ENCODE measurements at regions not wholly inside any gene's neighbourhood (a gene's known extent, or its start where the extent isn't known, plus 50 kb on each side); places are given as distances from the start of the nearest gene placed in this dataset.

DNA sequence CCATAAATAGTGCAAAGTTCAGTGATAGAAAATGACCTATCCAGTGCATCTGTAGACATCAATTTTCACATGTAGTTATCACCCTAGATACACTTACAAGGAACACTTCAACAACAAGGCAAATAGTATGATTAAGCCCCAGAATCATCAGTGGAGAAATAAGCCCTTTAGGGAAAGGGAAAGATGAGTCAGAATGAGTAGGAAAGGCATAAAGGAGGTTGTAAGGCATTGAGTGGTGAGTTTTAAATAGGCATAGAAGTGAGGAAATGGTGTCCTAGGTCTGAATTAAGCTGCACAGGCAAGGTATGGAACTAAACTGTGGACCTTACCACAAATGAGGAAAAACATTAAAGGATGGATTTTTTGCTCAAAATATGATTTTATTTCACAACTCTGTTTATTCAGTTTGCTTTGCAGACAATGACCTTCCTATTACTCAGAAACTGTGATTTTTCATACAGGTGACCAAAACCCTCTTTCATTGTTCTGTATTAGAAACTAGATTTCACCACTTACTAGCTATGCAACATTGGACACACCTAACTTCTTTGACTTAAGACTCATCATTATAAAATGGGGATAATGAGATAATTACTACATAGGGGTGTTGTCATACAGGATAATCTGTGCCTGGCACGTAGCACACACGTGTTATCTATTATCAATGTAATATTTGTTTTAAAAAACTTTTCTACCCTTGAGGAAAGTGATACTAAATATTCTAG is 57.0 kb upstream of the MAP9 start:
- no peak overlapping the region for H3K9ac ChIP-seq (ENCODE audit: low read depth, low read length)
- no peaks in the 10 kb centered on the region for H3K4me1 ChIP-seq (ENCODE audit: insufficient read depth, low read length)
- H3K4me3 ChIP-seq (ENCODE audit: low read length): no peak overlapping the region
- H3K27ac ChIP-seq (ENCODE audit: low read length): no peak overlapping the region
- H3K36me3 ChIP-seq (ENCODE audit: insufficient read depth, low read depth, low read length): no peaks in the 10 kb centered on the region
- H3K9me3 ChIP-seq (ENCODE audit: insufficient read depth, low read depth, low read length): no peaks in the 10 kb centered on the region; the same call in 1 of the 2 replicates
- H3K27me3 ChIP-seq (ENCODE audit: insufficient read depth, low read length): peaks cover 72% of the 10 kb centered on the region

DNA sequence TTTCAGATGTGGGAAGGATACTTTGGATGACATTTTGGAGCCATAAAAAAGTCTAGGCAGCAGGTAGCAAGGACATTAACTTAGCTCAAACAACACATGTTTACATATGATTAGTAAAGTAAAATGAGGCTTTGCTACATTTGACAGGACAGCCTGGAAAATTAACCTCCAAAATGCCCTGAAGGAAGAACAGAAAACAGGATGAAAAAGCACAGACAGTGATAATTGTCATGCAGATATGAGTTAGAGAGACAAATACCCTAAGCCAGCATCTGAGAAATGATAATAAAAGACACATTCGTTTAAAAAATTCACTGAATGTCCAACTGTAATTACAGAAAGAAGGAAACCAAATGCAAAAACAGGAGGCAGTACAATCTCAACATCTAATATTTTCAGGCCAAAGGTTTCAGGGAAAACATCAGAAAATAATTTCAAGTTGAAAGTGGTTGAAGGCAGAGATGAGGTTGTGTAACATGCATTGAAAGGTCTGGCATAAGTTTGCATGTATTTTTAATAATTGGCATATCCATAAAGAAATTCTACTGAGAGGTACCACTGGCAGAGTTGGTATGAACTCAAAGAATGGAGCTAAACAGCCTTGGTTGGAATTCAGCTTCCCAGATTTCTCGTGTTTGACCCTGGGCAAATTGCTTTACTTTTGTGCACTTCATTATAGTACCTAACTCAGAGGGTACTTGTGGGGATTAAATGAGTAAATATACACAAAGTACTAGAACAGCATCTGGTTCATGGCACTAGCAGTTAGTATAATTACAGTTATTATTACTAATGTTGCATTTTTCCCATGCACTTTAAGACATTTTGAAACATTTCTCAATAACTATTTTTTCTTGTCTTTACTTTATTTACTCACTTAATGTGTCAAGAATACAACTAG is 54.4 kb upstream of the MAP9 start:
- Histone ChIP-seq H3K9me3 (ENCODE audit: insufficient read depth, low read depth, low read length) (peaks cover 24% of the 10 kb centered on the region), H3K27me3 (ENCODE audit: insufficient read depth, low read length) (peaks cover 99% of the 10 kb centered on the region), H3K36me3 (ENCODE audit: insufficient read depth, low read depth, low read length) (no peaks in the 10 kb centered on the region), H3K4me1 (ENCODE audit: insufficient read depth, low read length) (no peaks in the 10 kb centered on the region), H3K27ac (ENCODE audit: low read length) (no peak overlapping the region), H3K4me3 (ENCODE audit: low read length) (no peak overlapping the region), H3K9ac (ENCODE audit: low read depth, low read length) (no peak overlapping the region)

DNA sequence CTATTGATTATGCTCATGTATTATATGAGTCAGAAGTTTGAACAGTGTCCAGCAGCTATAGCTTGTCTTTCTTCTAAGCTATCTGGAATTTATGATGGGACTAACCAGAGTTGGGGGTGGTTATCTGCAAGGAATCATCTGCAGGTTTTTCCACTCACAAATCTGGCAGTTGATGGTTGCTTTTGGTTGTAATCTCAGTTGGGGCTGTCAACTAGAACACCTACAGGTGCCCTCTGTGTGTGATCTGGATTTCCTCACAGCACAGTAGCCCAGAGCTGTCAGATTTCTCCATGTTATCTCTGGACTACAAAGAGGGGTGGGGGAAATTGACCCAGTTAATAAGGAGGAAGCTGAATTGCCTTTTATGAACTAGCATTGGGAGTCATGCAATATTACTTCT is 51.4 kb upstream of the MAP9 start:
- H3K9me3 ChIP-seq (ENCODE audit: insufficient read depth, low read depth, low read length): peaks cover 38% of the 10 kb centered on the region
- H3K27ac ChIP-seq (ENCODE audit: low read length): no peak overlapping the region
- H3K9ac ChIP-seq (ENCODE audit: low read depth, low read length): no peak overlapping the region
- no peaks in the 10 kb centered on the region for H3K4me1 ChIP-seq (ENCODE audit: insufficient read depth, low read length)
- no peak overlapping the region for H3K4me3 ChIP-seq (ENCODE audit: low read length)
- peaks cover 97% of the 10 kb centered on the region for H3K27me3 ChIP-seq (ENCODE audit: insufficient read depth, low read length)
- no peaks in the 10 kb centered on the region for H3K36me3 ChIP-seq (ENCODE audit: insufficient read depth, low read depth, low read length)

DNA sequence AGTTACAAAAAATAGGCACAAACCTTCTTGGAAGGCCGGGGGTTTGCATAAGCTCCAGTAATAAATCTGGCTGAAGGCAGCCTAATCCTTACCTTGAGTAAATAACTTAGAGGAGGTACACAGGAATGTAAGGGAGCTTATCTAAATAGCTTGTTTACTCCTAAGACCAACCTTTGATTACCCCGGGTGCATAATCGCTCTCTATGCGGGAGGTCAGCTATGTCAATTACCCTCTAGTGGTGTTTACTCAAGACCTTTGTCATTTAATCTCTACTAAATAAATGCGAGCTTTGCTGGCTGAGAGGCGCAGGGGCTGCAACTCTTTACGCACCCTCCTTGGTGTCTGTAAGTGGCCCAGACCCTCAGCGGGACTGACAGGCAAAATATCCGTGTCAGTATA is 50.2 kb upstream of the MAP9 start:
- Histone ChIP-seq H3K36me3 (ENCODE audit: insufficient read depth, low read depth, low read length) (no peaks in the 10 kb centered on the region), H3K9me3 (ENCODE audit: insufficient read depth, low read depth, low read length) (peaks cover 38% of the 10 kb centered on the region), H3K4me3 (ENCODE audit: low read length) (no peak overlapping the region), H3K4me1 (ENCODE audit: insufficient read depth, low read length) (no peaks in the 10 kb centered on the region), H3K27me3 (ENCODE audit: insufficient read depth, low read length) (peaks cover 97% of the 10 kb centered on the region), H3K9ac (ENCODE audit: low read depth, low read length) (no peak overlapping the region), H3K27ac (ENCODE audit: low read length) (no peak overlapping the region)
